ENCODE measurements at regions not wholly inside any gene's neighbourhood (a gene's known extent, or its start where the extent isn't known, plus 50 kb on each side); places are given as distances from the start of the nearest gene placed in this dataset.

GRCh38 chr1:53396573-53397268 is 62.5 kb upstream of the DMRTB1 start:
- TF ChIP-seq TCF7L2 (IDR thresholded peaks at IDR 0.05; ENCODE audit: low read depth, low read length) (no peak), CTCF (IDR thresholded peaks at IDR 0.05) (no peak)
